ENCODE measurements at regions not wholly inside any gene's neighbourhood (a gene's known extent, or its start where the extent isn't known, plus 50 kb on each side); places are given as distances from the start of the nearest gene placed in this dataset.

DNA sequence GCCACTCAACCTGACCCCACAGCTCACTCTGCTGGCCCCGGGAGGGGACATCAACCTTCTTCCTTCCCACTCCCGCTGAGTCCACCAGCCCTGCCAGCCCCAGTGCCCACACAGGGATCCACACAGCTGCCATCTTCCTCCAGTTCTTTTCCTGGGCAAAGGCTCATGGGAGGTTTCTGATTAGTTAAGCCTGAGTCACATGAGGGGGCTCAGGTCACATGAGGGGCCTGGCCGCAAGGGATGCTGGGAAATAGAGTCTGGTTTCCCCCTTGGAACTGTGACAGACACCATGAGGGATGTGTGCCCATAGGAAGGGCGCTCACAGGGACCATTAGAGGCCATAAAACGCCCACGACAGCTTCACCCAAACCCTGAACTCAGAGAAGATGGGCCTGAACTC, 228.7 kb upstream of the SFSWAP start:
- H3K9me3 ChIP-seq (ENCODE audit: severe bottlenecking): no peaks in the 10 kb centered on the region
- DNase-seq: no peak
- no peak overlapping the region for H3K4me3 ChIP-seq (ENCODE audit: low read depth, low read length)
- no peak overlapping the region for H3K27ac ChIP-seq
- TF ChIP-seq, protein P1, sequence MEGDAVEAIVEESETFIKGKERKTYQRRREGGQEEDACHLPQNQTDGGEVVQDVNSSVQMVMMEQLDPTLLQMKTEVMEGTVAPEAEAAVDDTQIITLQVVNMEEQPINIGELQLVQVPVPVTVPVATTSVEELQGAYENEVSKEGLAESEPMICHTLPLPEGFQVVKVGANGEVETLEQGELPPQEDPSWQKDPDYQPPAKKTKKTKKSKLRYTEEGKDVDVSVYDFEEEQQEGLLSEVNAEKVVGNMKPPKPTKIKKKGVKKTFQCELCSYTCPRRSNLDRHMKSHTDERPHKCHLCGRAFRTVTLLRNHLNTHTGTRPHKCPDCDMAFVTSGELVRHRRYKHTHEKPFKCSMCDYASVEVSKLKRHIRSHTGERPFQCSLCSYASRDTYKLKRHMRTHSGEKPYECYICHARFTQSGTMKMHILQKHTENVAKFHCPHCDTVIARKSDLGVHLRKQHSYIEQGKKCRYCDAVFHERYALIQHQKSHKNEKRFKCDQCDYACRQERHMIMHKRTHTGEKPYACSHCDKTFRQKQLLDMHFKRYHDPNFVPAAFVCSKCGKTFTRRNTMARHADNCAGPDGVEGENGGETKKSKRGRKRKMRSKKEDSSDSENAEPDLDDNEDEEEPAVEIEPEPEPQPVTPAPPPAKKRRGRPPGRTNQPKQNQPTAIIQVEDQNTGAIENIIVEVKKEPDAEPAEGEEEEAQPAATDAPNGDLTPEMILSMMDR (IDR thresholded peaks at IDR 0.05; ENCODE audit: low read depth, low read length): no peak
- H3K27me3 ChIP-seq (ENCODE audit: insufficient read depth, low read depth, severe bottlenecking): no peaks in the 10 kb centered on the region
- no peaks in the 10 kb centered on the region for H3K36me3 ChIP-seq

DNA sequence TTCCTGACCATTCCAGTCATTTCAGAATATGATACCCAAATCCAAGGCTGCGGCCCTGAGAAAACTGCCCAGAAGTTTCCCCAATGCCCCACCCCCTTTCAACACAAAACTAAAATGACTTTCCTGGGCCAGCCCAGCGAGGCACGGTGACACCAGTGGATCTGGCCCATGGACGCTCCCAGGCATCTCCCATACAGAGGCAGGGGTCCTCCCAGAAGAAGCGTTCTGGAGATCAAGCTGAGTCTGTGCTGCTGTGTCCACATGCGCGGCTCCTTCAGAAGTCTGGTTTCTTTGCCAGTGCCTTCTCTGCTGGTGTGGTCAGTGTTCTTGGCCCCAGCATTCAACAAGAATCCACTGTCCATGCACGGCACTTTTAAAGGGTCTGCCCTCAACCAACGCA, 228.2 kb upstream of the SFSWAP start:
- no peak overlapping the region for H3K4me3 ChIP-seq (ENCODE audit: low read depth, low read length)
- H3K36me3 ChIP-seq: no peaks in the 10 kb centered on the region
- H3K27ac ChIP-seq: no peak overlapping the region
- TF ChIP-seq, protein P1 (IDR thresholded peaks at IDR 0.05; ENCODE audit: low read depth, low read length): no peak
- H3K9me3 ChIP-seq (ENCODE audit: severe bottlenecking): no peaks in the 10 kb centered on the region
- no peak for DNase-seq
- H3K27me3 ChIP-seq (ENCODE audit: insufficient read depth, low read depth, severe bottlenecking): no peaks in the 10 kb centered on the region

GRCh38 chr12:131486451-131487230, 224.2 kb upstream of the SFSWAP start:
- Histone ChIP-seq H3K4me3 (ENCODE audit: low read depth, low read length) (no peak overlapping the region), H3K9me3 (ENCODE audit: severe bottlenecking) (no peaks in the 10 kb centered on the region), H3K27me3 (ENCODE audit: insufficient read depth, low read depth, severe bottlenecking) (no peaks in the 10 kb centered on the region), H3K27ac (no peak overlapping the region), H3K36me3 (no peaks in the 10 kb centered on the region)
- TF ChIP-seq, protein P1 (IDR thresholded peaks at IDR 0.05; ENCODE audit: low read depth, low read length): no peak
- DNase-seq: no peak

GRCh38 chr12:131487388-131488124, 223.3 kb upstream of the SFSWAP start:
- H3K4me3 ChIP-seq (ENCODE audit: low read depth, low read length): no peak overlapping the region
- TF ChIP-seq, protein P1 (IDR thresholded peaks at IDR 0.05; ENCODE audit: low read depth, low read length): no peak
- H3K27ac ChIP-seq: no peak overlapping the region
- H3K36me3 ChIP-seq: no peaks in the 10 kb centered on the region
- DNase-seq: no peak
- no peaks in the 10 kb centered on the region for H3K9me3 ChIP-seq (ENCODE audit: severe bottlenecking)
- H3K27me3 ChIP-seq (ENCODE audit: insufficient read depth, low read depth, severe bottlenecking): no peaks in the 10 kb centered on the region

- no peak for DNase-seq
Observed at GRCh38 chr12:131489718-131490117, 221.2 kb upstream of the SFSWAP start.

More at GRCh38 chr12:131489718-131490117, 221.2 kb upstream of the SFSWAP start:
- Histone ChIP-seq H3K27me3 (ENCODE audit: insufficient read depth, low read depth, severe bottlenecking) (no peaks in the 10 kb centered on the region), H3K36me3 (no peaks in the 10 kb centered on the region), H3K4me3 (ENCODE audit: low read depth, low read length) (no peak overlapping the region), H3K9me3 (ENCODE audit: severe bottlenecking) (no peaks in the 10 kb centered on the region), H3K27ac (no peak overlapping the region)
- TF ChIP-seq, protein P1 (IDR thresholded peaks at IDR 0.05; ENCODE audit: low read depth, low read length): no peak
